Spleen (tissue), 7 donors: ENCODE measurements at regions not wholly inside any gene's neighbourhood (a gene's known extent, or its start where the extent isn't known, plus 50 kb on each side); places are given as distances from the start of the nearest gene placed in this dataset.

Experiments
- POLR2AphosphoS5 ChIP-seq, 3 donors: sonication (generic); formaldehyde crosslinking; IDR thresholded peaks; one replicate each; pipeline ENCODE4 v1.5.1; 2017; ENCODE audit warnings: antibody characterized with exemption in 3 of 3
- TF ChIP-seq, protein P1 (sequence below), 11 experiments: fragments of 200-600 bp in 7 of 11; fragments of 450-650 bp in 4 of 11; sonication (generic) in 4 of 11; IDR thresholded peaks in 8 of 11; conservative IDR thresholded peaks in 3 of 11; 1 replicate in 7 of 11; 2 replicates in 4 of 11; pipeline versions ENCODE4 v1.4.0 to v1.8.0; 2016 to 2021; ENCODE audit warnings: antibody characterized with exemption in 11 of 11, inconsistent platforms in 4 of 11, mild to moderate bottlenecking in 1 of 11
- donor health status: DM: no; HTN: no; CAD: no; lungs with moderate emphysema.
- donor health status: DM: no; HTN: no; CAD: no.
- donor health status: DM: no; HTN: no; CAD: no.

DNA sequence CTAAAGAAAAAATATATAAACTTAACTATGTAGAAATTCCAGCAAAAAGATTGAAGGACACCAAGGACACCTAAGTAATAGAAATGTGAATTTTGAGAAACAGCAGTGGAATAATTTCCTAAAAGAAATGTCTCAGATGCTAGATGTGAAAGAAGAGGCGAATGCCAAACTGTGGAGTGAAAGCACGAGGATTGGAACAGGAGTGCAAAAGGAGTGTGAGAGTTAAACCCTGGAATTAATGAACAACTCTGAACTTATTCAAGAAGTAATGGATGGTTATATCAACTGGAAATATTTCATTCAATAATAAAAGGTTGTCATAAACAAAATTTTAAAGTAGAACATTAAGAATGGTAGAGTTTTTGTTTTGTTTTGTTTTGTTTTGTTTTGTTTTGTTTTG lies 78.5 kb upstream of the SGIP1 start:
- TF ChIP-seq, protein P1, sequence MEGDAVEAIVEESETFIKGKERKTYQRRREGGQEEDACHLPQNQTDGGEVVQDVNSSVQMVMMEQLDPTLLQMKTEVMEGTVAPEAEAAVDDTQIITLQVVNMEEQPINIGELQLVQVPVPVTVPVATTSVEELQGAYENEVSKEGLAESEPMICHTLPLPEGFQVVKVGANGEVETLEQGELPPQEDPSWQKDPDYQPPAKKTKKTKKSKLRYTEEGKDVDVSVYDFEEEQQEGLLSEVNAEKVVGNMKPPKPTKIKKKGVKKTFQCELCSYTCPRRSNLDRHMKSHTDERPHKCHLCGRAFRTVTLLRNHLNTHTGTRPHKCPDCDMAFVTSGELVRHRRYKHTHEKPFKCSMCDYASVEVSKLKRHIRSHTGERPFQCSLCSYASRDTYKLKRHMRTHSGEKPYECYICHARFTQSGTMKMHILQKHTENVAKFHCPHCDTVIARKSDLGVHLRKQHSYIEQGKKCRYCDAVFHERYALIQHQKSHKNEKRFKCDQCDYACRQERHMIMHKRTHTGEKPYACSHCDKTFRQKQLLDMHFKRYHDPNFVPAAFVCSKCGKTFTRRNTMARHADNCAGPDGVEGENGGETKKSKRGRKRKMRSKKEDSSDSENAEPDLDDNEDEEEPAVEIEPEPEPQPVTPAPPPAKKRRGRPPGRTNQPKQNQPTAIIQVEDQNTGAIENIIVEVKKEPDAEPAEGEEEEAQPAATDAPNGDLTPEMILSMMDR (IDR thresholded peaks at IDR 0.05 in 8 of 11, conservative IDR thresholded peaks at IDR 0.05 in 3 of 11), result no peak
- TF ChIP-seq POLR2AphosphoS5 (IDR thresholded peaks at IDR 0.05), result no peak
